HCT116 (cell line): ENCODE measurements at regions not wholly inside any gene's neighbourhood (a gene's known extent, or its start where the extent isn't known, plus 50 kb on each side); places are given as distances from the start of the nearest gene placed in this dataset.

ENCODE experiments used
- ATAC-seq: fragments of 200-7000 bp; cut with Tn5 transposase; 2 replicates; pipeline ENCODE4 v1.9.1; 2020; ENCODE audit warnings: mild to moderate bottlenecking, moderate library complexity
- BruUV-seq: library from RNA; stranded (reverse); fragments of 400-500 nt; replicated peaks from 2 replicates; lab custom pipeline; 2021; lab: Mats Ljungman, UMichigan
- CTCF ChIA-PET: fragments of 300-600 bp; sonication (Branson Sonifier 250); formaldehyde crosslinking; loops from one replicate; lab custom pipeline; 2021; ENCODE audit warnings: antibody characterized with exemption; lab: Charles Lee
- POLR2A ChIA-PET: fragments of 300-600, 350-600 bp; sonication (Branson Sonifier 250); formaldehyde crosslinking; loops from one replicate; lab custom pipeline; 2021; ENCODE audit warnings: antibody characterized with exemption; lab: Charles Lee
- RAD21 ChIA-PET, 2 experiments: fragments of 300-600 bp; sonication (Branson Sonifier 250); formaldehyde crosslinking; loops; one replicate each; lab custom pipeline; 2023; ENCODE audit warnings: low total read pairs in 2 of 2; ENCODE audit not compliant: uncharacterized antibody in 2 of 2, unreplicated experiment in 2 of 2, low non-redundant PET in 1 of 2; lab: Charles Lee
- DNase-seq: peaks from one replicate; pipeline ENCODE4 v3.0.0-alpha.2; 2010; ENCODE audit warnings: low read depth, low spot score
- H2AFZ ChIP-seq: fragments of 200-600 bp; shearing (Covaris generic), sonication (generic); 2 replicates; pipeline ENCODE4 v1.6.1; 2017; ENCODE audit warnings: low read depth, mixed run types, mixed read lengths, antibody characterized with exemption, low read length; ENCODE audit not compliant: poor library complexity, severe bottlenecking
- H3K27ac ChIP-seq: 2 replicates; pipeline ENCODE4 v1.5.1; 2012; ENCODE audit warnings: low read depth, low read length
- H3K27me3 ChIP-seq: fragments of 200-600 bp; sonication (generic); 2 replicates; pipeline ENCODE4 v1.6.1; 2016; ENCODE audit warnings: mixed run types, low read length, mixed read lengths; ENCODE audit not compliant: insufficient read depth
- H3K36me3 ChIP-seq, 2 experiments: fragments of 200-500 bp in 1 of 2; fragments of 200-600 bp in 1 of 2; sonication (Bioruptor generic) in 1 of 2; sonication (generic) in 1 of 2; 2 replicates each; pipeline versions ENCODE4 v1.5.1 to v1.6.1; 2014 to 2016; ENCODE audit warnings: low read length in 2 of 2, inconsistent platforms in 1 of 2, mixed read lengths in 1 of 2, mixed run types in 1 of 2; ENCODE audit not compliant: insufficient read depth in 2 of 2, control insufficient read depth in 1 of 2
- H3K4me1 ChIP-seq, 2 experiments: fragments of 200-600 bp in 1 of 2; sonication (generic) in 1 of 2; 2 replicates each; pipeline versions ENCODE4 v1.5.1 to v1.6.1; 2012 to 2017; ENCODE audit warnings: low read length in 2 of 2, inconsistent platforms in 1 of 2, mild to moderate bottlenecking in 1 of 2, mixed read lengths in 1 of 2, mixed run types in 1 of 2, moderate library complexity in 1 of 2; ENCODE audit not compliant: insufficient read depth in 2 of 2, control insufficient read depth in 1 of 2
- H3K4me2 ChIP-seq: fragments of 200-600 bp; sonication (generic); 2 replicates; pipeline ENCODE4 v1.6.1; 2017; ENCODE audit warnings: mixed run types, low read length, mixed read lengths
- H3K4me3 ChIP-seq, 2 experiments: fragments of 200-600 bp in 1 of 2; sonication (generic) in 1 of 2; replicated peaks in 1 of 2; 2 replicates each; pipeline ENCODE4 v1.5.1; 2011 to 2016; ENCODE audit warnings: low read length in 2 of 2, control low read depth in 1 of 2, low read depth in 1 of 2, mild to moderate bottlenecking in 1 of 2, mixed read lengths in 1 of 2, mixed run types in 1 of 2
- H3K79me2 ChIP-seq: fragments of 200-600 bp; sonication (generic); 2 replicates; pipeline ENCODE4 v1.6.1; 2017; ENCODE audit warnings: mild to moderate bottlenecking, mixed run types, low read length, moderate library complexity, mixed read lengths; ENCODE audit not compliant: insufficient read depth
- H3K9ac ChIP-seq: fragments of 200-600 bp; sonication (generic); 2 replicates; pipeline ENCODE4 v1.6.1; 2016; ENCODE audit warnings: low read length, mixed read lengths
- H3K9me2 ChIP-seq: fragments of 200-600 bp; sonication (generic), shearing (Covaris generic); 2 replicates; pipeline ENCODE4 v1.6.1; 2017; ENCODE audit warnings: mixed run types, mild to moderate bottlenecking, moderate library complexity; ENCODE audit not compliant: insufficient read depth
- H3K9me3 ChIP-seq, 2 experiments: fragments of 200-500 bp in 1 of 2; fragments of 200-600 bp in 1 of 2; sonication (Bioruptor generic) in 1 of 2; sonication (generic) in 1 of 2; 2 replicates each; pipeline ENCODE4 v1.6.1; 2014 to 2017; ENCODE audit warnings: low read length in 2 of 2, mixed read lengths in 2 of 2, inconsistent platforms in 1 of 2, low read depth in 1 of 2, mild to moderate bottlenecking in 1 of 2, mixed run types in 1 of 2, moderate library complexity in 1 of 2; ENCODE audit not compliant: control insufficient read depth in 1 of 2, insufficient read depth in 1 of 2
- H4K20me1 ChIP-seq: fragments of 200-600 bp; sonication (generic), shearing (Covaris generic); 2 replicates; pipeline ENCODE4 v1.6.1; 2017; ENCODE audit warnings: mixed run types, mild to moderate bottlenecking, moderate library complexity; ENCODE audit not compliant: insufficient read depth
- CBX3 ChIP-seq: IDR thresholded peaks from 2 replicates; pipeline ENCODE4 v1.6.1; 2012; ENCODE audit warnings: low read depth
- CTCF ChIP-seq, 3 experiments: fragments of 200-600 bp in 1 of 3; sonication (generic) in 1 of 3; IDR thresholded peaks in 2 of 3; conservative IDR thresholded peaks in 1 of 3; 2 replicates each; pipeline ENCODE4 v1.5.1; 2012 to 2017; ENCODE audit warnings: low read depth in 2 of 3, low read length in 2 of 3, antibody characterized with exemption in 1 of 3, borderline replicate concordance in 1 of 3, control low read depth in 1 of 3, mild to moderate bottlenecking in 1 of 3, mixed read lengths in 1 of 3, mixed run types in 1 of 3, moderate library complexity in 1 of 3; ENCODE audit not compliant: insufficient read depth in 1 of 3
- EZH2phosphoT487 ChIP-seq: fragments of 200-600 bp; IDR thresholded peaks from 2 replicates; pipeline ENCODE4 v1.6.1; 2018; ENCODE audit warnings: antibody characterized with exemption, borderline replicate concordance
- MAX ChIP-seq: IDR thresholded peaks from 2 replicates; pipeline ENCODE4 v1.6.1; 2012
- POLR2AphosphoS5 ChIP-seq: IDR thresholded peaks from 2 replicates; pipeline ENCODE4 v1.6.1; 2011; ENCODE audit warnings: mild to moderate bottlenecking, low read depth, low read length, moderate library complexity
- SP1 ChIP-seq: IDR thresholded peaks from 2 replicates; pipeline ENCODE4 v1.6.1; 2012; ENCODE audit warnings: low read depth
- ZBTB33 ChIP-seq: IDR thresholded peaks from 2 replicates; pipeline ENCODE4 v1.6.1; 2011; ENCODE audit warnings: mild to moderate bottlenecking, low read length, moderate library complexity; ENCODE audit not compliant: insufficient replicate concordance; ENCODE audit errors: extremely low read depth
- intact Hi-C: fragments of 100-400 bp; cut with micrococcal nuclease; formaldehyde crosslinking; loops from 2 replicates; pipeline ENCODE4 v1.10.0; 2022

GRCh38 chr2:44061469-44061868, 65.7 kb upstream of the LRPPRC start:
- no peaks in the 10 kb centered on the region for H3K79me2 ChIP-seq
- ChIA-PET RAD21 (no interaction called here), POLR2A (no interaction called here), CTCF (no interaction called here)
- no peak overlapping the region for H3K4me2 ChIP-seq
- H3K9me3 ChIP-seq, result no peaks in the 10 kb centered on the region
- no peak for TF ChIP-seq MAX
- TF ChIP-seq ZBTB33, result no peak
- TF ChIP-seq CBX3, result no peak
- no peak for TF ChIP-seq POLR2AphosphoS5
- TF ChIP-seq EZH2phosphoT487, result no peak
- no peak for TF ChIP-seq SP1
- TF ChIP-seq CTCF (IDR thresholded peaks at IDR 0.05 in 2 of 3, conservative IDR thresholded peaks at IDR 0.05 in 1 of 3; ENCODE audit: borderline replicate concordance in 1 of 3, insufficient read depth in 1 of 3, low read depth in 2 of 3, low read length in 2 of 3), result no peak
- no peak overlapping the region for H3K9ac ChIP-seq
- H3K27ac ChIP-seq, result no peak overlapping the region
- H2AFZ ChIP-seq, result no peak overlapping the region
- no peak overlapping the region for H3K4me3 ChIP-seq
- intact Hi-C loops, result no loop called here
- DNase-seq (no peak), ATAC-seq (no peak)
- no peaks in the 10 kb centered on the region for H4K20me1 ChIP-seq
- no peaks in the 10 kb centered on the region for H3K36me3 ChIP-seq
- no TSS peak for BruUV-seq
- H3K4me1 ChIP-seq, result no peaks in the 10 kb centered on the region
- no peaks in the 10 kb centered on the region for H3K9me2 ChIP-seq
- no peaks in the 10 kb centered on the region for H3K27me3 ChIP-seq
